ENCODE measurements at regions not wholly inside any gene's neighbourhood (a gene's known extent, or its start where the extent isn't known, plus 50 kb on each side); places are given as distances from the start of the nearest gene placed in this dataset.
"Not testable (repeated sequence)": the region's sequence is repeated elsewhere in the genome, so short reads cannot be mapped to it uniquely, and the experiment has no call there.

DNA sequence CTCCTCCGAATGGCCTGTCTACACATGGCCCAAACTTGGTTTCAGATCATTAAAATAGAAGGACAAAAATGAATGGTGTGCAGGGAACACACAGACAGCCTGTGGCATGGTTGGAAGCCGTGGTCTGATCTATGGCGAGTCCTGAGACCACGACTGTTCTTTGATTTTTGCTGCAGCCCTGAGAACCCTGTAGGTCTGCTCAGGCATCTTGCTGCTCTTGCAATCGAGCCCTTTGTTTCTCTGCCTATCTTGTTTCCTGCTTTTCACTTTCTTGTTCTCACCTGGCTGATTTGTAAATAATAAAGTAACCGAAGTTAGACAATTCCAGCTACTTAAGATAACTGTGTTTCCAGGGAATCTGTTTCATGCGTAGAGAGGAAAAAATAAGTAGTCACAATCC is 54.1 kb upstream of the NBPF9 start:
- DNase-seq (ENCODE audit: low read depth); H3K4me3 ChIP-seq (replicated peaks; ENCODE audit: low read depth, low read length): not testable (repeated sequence)

DNA sequence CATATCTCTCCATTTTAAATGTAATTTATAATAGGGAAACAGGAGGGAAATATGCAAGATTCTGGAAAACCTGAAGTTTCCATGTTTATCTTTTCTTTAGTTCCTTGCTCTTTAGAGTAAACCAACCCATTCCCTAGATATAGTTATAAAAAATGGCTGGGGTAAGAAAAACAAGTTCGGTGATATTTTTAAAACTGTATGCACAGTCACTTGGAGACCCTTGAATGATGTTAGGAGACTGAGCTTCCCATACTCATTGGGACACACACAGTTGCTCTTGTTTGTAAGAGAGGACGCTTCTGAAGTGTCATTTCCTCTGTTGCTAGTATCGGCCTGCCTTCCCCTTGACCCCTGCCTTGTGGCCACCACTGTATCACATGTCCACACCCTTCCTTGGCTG is 55.0 kb upstream of the NBPF9 start:
- not testable (repeated sequence) for DNase-seq (ENCODE audit: low read depth); H3K4me3 ChIP-seq (replicated peaks; ENCODE audit: low read depth, low read length)

DNA sequence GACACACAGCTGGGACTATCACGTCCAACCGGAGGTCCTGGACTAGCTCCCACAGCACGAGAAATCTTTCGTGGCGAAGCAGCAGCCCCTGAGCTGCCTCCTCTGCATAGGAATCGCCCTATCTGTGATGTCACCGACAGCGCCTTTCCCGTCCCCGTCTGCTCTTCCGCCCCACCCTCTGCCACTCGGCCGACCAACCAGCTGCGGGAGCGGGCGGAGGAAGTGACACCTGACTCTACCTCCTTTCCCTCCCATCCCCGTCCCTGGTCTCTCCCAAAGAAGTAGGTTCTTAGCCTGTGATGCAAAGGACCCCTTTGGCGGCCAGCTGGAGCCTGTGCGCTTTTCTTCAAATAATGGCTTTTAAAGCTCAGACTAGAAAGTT is 59.7 kb upstream of the NBPF9 start:
- DNase-seq (ENCODE audit: low read depth); H3K4me3 ChIP-seq (replicated peaks; ENCODE audit: low read depth, low read length): not testable (repeated sequence)

DNA sequence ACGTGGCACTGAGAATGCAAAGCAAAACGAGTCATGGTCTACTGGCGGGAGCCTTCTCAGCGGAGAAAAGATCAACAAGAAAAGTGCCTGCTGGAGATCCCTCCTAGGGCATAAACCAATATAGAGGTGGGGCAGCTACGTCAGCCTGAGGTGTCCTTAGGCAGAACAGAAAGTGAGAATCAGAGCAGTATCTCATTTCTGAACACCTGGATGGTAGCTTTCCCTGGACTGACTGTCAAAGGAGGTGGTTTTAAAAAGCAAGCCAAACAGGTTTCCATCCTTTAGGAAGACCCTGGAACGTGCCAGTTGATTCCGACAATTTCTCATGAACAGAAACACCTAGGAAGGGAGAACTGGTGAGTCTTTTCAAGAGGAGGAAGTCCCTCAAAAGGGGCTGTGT is 71.4 kb upstream of the NBPF9 start:
- H3K4me3 ChIP-seq (replicated peaks; ENCODE audit: low read depth, low read length) = peak overlapping the region; percentile 25
- not testable (repeated sequence) for DNase-seq (ENCODE audit: low read depth)

DNA sequence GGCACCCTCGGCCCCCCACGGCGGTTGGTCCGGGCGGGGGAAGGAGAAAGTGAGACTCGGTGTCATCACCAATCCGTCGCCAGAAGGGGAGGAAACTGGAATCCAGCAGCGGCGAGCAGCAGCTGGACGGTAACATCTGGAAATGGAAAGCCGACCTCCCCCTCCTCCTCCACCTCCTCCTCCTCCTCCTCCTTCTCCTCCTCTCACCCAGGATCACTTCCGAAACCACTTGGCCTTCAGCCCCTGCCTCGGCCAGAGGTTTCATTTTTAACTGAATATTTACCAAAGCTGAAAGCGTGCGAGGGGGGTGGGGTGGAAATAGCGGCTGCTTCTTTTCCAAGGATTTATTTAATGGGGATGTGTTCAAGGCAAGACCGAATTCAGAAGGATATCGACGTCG is 72.5 kb upstream of the NBPF9 start:
- DNase-seq (ENCODE audit: low read depth) = not testable (repeated sequence)

DNA sequence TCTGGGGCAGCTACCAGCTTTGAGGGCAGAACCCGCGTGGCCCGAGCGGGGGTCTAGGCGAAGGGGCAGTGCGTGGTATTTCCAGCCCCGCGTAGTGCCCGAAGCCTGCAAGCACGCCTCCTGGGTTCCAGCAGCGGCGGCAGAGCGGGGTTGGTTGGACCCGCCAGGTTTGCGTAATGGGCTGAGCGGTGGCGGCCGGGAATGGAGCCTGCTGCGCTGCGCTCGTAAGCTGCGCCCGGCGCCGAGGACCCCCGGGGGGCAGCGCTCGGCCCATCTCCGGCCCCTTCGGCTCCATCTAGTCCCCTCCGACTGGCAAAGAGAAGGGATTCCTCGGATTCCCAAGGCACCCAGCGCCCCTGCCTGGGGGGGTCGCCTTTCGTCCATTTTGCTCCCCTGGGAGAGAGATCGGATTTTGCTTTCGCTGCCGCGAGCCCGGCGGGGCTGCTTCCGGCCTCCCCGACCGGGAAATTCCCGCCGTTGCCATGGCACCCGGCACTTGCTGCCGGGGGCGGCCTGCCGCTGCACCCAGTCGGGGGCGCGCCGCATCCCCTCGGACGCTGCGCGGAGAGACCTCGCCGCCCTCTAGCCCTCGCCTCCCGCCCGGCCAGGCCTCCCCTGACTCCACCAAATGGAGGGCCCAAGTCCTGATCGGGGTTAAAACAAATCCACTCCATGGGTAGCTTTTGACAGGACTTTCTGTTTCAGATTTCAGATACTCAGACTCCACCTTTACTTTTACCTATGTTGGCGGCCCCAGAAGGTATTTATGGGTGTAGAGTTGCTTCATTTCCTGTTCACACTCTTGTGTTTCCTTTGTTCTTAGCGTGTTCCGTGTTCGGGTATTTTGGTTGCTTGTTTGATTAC is 73.3 kb upstream of the NBPF9 start:
- peak overlapping the region; percentile 57 for H3K4me3 ChIP-seq (replicated peaks; ENCODE audit: low read depth, low read length)
- peak; percentile 45 for DNase-seq (ENCODE audit: low read depth)

More for the DNA sequence above, 72.5 kb upstream of the NBPF9 start:
- peak overlapping the region; percentile 51 for H3K4me3 ChIP-seq (replicated peaks; ENCODE audit: low read depth, low read length)

DNA sequence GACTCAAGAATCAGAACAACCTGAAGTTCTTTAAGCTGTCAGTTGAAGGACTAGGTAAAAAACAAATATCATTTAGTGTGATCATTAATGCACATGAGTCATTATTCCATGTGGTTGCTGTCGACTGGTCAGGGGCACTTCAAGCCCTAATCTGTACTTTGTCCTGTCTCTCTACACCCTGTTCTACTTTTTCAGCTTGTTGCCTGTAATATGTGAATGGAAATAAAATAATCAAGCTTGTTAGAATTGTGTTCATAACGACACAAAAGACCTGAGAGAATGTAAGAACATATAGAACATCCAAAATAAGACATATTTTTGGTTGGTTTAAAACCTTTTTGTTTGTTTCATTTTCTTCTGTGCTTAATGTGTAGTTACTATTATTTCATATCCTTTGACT is 87.4 kb upstream of the NBPF9 start:
- not testable (repeated sequence) for DNase-seq (ENCODE audit: low read depth)

DNA sequence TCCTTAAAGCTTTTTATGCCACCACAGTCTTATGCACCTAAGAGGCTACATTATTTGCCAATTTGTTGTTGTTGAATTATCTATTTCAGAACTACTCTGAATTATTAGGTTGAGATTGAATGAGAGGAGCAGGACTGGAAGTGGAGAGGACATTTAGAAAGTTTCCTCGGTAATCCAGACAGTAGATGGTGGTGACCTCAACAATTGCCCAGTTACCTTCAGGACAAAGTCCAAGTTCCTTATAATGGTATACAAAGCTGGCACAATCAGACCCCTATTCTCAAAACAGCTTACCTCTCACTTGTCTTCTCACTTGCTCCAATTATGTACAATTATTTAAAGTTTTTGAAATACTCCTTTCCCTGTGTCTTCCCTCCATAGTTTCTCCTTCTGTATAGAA is 93.3 kb upstream of the NBPF9 start:
- not testable (repeated sequence) for H3K4me3 ChIP-seq (replicated peaks; ENCODE audit: low read depth, low read length); DNase-seq (ENCODE audit: low read depth)

More for the DNA sequence above, 87.4 kb upstream of the NBPF9 start:
- H3K4me3 ChIP-seq (replicated peaks; ENCODE audit: low read depth, low read length) = not testable (repeated sequence)

DNA sequence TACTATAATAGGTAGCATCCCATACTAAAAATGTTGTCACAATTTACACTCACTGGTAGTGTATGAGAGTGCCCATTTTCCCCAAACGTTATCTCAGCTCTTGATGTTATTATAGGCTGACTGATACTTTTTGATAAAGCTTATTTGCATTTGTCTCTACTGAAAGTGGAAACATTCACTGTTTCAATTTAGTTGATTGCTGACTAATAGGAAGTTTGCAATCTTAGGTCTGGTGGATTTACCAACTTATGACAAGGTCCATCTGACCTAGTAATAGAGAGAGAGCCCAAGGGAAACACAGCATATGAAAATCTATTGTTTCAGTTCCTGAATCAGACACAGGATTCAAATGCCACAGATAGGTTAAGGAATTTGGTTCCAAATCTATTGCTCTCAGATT is 97.2 kb upstream of the NBPF9 start:
- not testable (repeated sequence) for H3K4me3 ChIP-seq (replicated peaks; ENCODE audit: low read depth, low read length)
- DNase-seq (ENCODE audit: low read depth) = peak; percentile 75

DNA sequence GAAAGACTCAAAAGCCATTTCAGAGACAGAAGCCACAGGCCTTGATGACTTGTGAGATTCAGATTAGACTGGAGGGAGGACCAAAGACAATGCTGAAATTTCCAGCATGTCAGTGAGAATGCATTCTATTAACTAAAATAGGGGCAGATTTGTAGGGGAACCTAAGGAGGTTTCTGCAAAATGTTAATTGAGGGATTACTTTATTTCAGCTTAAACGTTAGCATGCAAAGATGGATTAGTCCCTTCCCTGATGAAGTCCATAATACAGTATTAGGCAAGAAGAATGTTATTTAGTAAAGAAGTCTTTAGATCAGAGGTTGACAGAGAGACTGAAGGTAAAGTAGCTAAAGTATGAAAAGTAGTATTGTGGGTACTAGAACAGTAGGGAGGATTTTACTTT is 98.9 kb upstream of the NBPF9 start:
- H3K4me3 ChIP-seq (replicated peaks; ENCODE audit: low read depth, low read length); DNase-seq (ENCODE audit: low read depth): not testable (repeated sequence)

DNA sequence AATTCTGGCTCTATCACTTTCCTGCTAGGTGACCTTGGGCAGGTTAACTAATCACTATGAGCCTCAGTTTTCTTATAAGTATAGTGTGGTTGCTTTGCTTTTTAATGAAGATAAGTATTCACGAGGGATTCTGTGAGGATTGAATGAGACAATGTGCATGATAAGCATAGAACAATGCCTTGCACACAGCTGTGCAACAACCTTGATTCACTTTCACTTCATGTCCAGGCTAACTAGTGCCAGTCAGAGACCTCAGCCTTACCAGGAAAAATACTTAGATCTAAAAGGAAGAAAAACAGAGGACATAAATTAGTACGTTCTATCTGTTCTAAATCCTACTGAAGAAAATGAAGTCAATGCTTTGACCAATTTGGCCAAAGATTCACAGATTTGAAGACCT is 101.0 kb upstream of the NBPF9 start:
- H3K4me3 ChIP-seq (replicated peaks; ENCODE audit: low read depth, low read length); DNase-seq (ENCODE audit: low read depth): not testable (repeated sequence)

DNA sequence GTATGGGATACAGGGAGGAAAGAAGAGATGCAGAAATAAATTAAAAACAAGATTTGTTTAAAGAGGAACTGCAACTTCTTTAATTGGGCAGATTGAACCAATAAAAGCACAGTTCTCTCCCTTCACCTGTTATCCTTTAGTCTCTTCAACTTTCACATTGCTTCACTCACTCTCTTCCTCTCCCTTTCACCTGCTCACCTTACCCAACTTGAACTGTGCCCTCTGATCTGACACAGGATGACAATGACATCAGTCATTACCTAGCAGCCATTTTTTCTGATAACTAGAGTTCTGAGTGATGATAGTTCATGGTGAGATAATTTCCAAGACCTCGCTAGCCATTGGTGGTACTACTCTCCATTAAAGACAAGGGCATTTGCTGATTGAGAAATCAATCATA is 105.5 kb upstream of the NBPF9 start:
- DNase-seq (ENCODE audit: low read depth); H3K4me3 ChIP-seq (replicated peaks; ENCODE audit: low read depth, low read length): not testable (repeated sequence)

DNA sequence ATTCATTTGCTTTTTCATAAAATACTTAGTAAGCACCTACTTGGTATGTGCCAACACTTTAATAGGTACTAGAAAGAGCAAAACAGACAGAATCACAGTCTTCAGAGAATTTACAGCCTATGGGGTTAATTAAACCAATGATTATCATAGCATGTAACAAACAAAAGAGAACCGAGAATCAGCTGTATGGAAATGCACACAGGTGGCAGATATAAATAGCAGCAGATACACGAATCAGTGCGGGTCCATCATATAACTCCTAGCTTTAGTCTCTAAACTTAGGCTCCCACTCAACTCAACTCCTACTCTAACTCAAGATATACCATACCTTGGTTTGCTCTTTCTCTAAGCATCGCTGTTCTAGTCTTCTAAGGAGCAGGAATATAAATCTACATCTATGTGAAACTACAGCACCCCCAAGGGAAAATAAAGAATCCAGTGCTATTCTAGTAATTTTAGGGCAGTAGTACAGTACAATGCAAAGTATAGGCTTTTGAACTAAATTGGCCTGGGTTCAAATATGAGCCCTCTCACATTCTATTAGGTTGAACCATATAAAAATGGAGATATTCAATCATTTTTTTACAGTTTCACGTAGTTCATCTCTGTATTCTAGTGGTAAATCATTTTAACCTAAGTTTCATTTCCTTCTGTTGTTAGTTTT is 108.5 kb upstream of the NBPF9 start:
- H3K4me3 ChIP-seq (replicated peaks; ENCODE audit: low read depth, low read length); DNase-seq (ENCODE audit: low read depth): not testable (repeated sequence)

DNA sequence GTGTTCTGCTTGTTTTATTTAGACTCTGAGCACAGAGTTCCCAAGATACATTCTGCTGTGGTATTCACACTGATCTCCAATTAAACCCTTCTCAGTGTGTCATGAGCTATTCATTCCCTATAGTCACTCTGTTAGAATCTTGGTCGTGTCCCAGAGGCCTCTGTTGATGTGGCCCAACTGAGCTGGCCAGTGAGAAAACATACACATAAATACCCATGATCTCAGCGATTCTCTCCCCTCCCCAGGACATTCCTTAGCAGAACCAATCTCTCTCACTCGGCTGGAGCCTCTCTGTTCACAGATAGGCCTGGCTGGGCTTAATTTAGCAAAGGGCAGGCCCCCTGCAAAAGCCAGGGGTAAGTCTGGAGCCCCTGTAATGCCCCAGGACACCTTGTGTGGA is 109.6 kb upstream of the NBPF9 start:
- H3K4me3 ChIP-seq (replicated peaks; ENCODE audit: low read depth, low read length); DNase-seq (ENCODE audit: low read depth): not testable (repeated sequence)

DNA sequence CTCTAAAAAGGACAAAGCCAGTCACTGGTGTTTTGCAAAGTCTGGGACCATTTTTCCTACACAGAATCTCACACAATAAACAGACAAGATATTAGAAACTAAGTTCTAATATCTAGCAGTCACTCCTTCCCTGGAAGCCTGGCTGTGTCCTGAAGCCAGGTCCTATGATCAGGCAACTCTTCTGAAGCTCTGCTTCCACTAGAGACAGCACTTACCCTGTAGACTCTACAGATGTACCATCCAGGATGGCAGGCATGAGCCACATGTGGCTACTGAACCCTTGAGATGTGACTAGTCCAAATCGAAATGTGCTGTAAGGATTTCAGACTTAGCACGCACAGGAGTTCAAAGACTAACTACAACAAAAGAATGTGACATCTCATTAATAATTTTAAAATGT is 110.3 kb upstream of the NBPF9 start:
- DNase-seq (ENCODE audit: low read depth); H3K4me3 ChIP-seq (replicated peaks; ENCODE audit: low read depth, low read length): not testable (repeated sequence)

DNA sequence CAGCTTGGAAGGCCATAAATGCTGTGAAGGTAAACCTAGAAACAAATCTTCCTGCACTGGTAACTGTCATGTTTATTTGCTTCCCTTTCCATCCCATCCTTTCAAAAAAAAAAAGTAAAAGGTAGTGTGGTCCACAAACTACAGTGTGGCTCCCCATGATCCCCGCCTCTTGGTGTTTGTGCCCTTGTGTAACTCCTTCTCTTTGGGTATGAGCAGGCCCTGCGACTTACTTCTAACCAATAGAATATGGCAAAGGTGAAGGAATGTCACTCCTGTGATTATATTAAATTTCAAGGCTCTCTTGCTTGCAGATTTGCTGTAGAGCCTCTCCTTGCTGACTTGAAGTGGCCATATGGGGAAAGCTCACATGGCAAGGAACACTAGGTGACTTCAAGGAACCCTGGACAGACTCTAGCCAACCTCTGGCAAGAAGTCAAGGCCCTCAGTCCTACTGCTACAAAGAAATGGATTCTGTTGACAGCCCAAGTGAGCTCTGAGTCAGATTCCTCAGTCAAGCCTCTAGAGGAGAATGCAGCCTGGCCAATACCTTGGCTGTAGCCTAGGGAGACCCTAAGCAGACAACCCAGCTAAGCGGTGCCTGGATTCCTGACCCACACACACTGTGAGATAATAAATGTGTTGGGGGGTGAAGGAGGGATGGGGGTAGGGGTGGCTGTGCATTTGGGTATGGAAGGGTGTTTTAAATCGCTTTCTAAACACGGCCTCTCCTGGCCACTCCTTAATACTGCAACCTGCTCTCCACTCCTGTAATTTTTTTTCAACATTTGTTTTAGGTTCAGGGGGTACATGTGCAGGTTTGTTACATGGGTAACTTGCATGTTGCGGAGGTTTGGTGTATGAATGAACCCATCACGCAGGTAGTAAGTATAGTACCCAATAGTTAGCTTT is 115.0 kb upstream of the NBPF9 start:
- DNase-seq (ENCODE audit: low read depth) = peak; percentile 18
- H3K4me3 ChIP-seq (replicated peaks; ENCODE audit: low read depth, low read length) = not testable (repeated sequence)

DNA sequence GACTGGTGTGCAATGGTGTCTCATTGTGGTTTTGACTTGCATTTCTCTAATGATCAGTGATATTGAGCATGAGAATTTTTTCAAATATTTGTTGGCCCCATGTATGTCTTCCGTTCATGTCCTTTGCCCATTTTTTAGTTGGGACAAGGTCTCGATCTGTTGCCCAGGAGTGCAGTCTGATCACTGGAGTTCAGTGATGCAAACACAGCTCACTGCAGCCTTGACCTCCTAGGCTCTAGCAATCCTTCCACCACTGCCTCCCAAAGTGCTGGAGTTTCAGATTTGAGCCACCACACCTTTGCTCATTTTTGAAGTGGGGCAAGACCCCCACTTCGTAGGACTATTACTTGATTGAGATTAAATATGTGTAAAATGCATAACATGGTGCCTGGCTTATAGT is 116.2 kb upstream of the NBPF9 start:
- DNase-seq (ENCODE audit: low read depth); H3K4me3 ChIP-seq (replicated peaks; ENCODE audit: low read depth, low read length): not testable (repeated sequence)

DNA sequence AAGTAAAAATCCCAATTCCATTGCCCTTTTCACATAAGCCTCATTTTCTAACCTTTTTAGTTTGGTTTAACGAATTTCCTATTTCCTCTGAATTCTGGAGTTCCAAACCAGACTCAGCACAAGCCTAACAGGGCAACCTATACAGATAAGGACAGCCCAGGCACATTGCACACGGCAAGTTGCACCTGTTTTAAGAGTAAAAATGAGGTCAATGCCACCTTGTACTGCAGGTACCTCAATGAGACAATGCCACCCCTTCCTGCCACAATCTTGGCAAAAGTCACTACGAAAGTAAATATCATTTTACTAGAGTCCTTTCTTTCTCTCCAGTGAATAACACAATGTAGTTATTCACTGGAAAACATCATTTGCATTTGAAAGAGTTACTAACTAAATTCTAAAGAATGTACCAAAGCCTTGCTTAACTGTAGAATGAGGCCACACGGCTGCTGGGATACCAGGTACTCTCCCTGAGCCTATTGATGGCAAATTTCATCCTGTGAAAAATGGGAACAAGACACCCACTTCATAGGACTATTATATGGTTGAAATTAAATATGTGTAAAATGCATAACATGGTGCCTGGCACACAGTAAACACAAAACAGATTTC is 117.2 kb upstream of the NBPF9 start:
- DNase-seq (ENCODE audit: low read depth); H3K4me3 ChIP-seq (replicated peaks; ENCODE audit: low read depth, low read length): not testable (repeated sequence)

Data from fibroblast of pulmonary artery (primary cell).